ENCODE measurements at regions not wholly inside any gene's neighbourhood (a gene's known extent, or its start where the extent isn't known, plus 50 kb on each side); places are given as distances from the start of the nearest gene placed in this dataset.
"Not testable (repeated sequence)": the region's sequence is repeated elsewhere in the genome, so short reads cannot be mapped to it uniquely, and the experiment has no call there.

GRCh38 chr17:20721171-20721570, 141.6 kb downstream of the CDRT15L2 start:
- H4K91ac ChIP-seq (ENCODE audit: insufficient read length, low read depth, low read length), result no peak overlapping the region
- H3K14ac ChIP-seq (ENCODE audit: insufficient read depth, low read length), result no peak overlapping the region
- no peaks in the 10 kb centered on the region for H3K4me1 ChIP-seq (ENCODE audit: insufficient read depth, low read length)
- H4K20me1 ChIP-seq (ENCODE audit: control insufficient read depth, insufficient read depth, insufficient read length), result no peaks in the 10 kb centered on the region
- TF ChIP-seq, protein P1, sequence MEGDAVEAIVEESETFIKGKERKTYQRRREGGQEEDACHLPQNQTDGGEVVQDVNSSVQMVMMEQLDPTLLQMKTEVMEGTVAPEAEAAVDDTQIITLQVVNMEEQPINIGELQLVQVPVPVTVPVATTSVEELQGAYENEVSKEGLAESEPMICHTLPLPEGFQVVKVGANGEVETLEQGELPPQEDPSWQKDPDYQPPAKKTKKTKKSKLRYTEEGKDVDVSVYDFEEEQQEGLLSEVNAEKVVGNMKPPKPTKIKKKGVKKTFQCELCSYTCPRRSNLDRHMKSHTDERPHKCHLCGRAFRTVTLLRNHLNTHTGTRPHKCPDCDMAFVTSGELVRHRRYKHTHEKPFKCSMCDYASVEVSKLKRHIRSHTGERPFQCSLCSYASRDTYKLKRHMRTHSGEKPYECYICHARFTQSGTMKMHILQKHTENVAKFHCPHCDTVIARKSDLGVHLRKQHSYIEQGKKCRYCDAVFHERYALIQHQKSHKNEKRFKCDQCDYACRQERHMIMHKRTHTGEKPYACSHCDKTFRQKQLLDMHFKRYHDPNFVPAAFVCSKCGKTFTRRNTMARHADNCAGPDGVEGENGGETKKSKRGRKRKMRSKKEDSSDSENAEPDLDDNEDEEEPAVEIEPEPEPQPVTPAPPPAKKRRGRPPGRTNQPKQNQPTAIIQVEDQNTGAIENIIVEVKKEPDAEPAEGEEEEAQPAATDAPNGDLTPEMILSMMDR (conservative IDR thresholded peaks at IDR 0.05), result no peak
- no peak overlapping the region for H2AK5ac ChIP-seq (ENCODE audit: insufficient read length, low read length)
- no peaks in the 10 kb centered on the region for H3K9me3 ChIP-seq (ENCODE audit: control insufficient read depth, low read depth, low read length)
- no peak overlapping the region for H2BK120ac ChIP-seq (ENCODE audit: low read depth, low read length, poor library complexity, severe bottlenecking)
- H2BK5ac ChIP-seq (ENCODE audit: insufficient read length, low read length), result no peak overlapping the region
- Mint-ChIP-seq H3K27ac (no peak overlapping the region), H3K27me3 (ENCODE audit: low read depth) (no peaks in the 10 kb centered on the region), H3K4me3 (no peak overlapping the region), H3K4me1 (no peaks in the 10 kb centered on the region), H3K9me3 (peaks cover 0 to 3% of the 10 kb centered on the region in 2 experiments; a peak in 1 of 5 replicates), H3K36me3 (ENCODE audit: insufficient read depth in 1 of 3, low read depth in 3 of 3) (no peaks in the 10 kb centered on the region)
- H3K79me2 ChIP-seq (ENCODE audit: insufficient read depth, low read length), result no peaks in the 10 kb centered on the region
- no peak overlapping the region for H3K56ac ChIP-seq (ENCODE audit: insufficient read length, low read depth, low read length)
- H2BK15ac ChIP-seq (ENCODE audit: low read depth, low read length), result no peak overlapping the region
- no peak overlapping the region for H3T11ph ChIP-seq (ENCODE audit: low read length)
- no peak overlapping the region for H2BK20ac ChIP-seq (ENCODE audit: low read depth, low read length, poor library complexity, severe bottlenecking)
- H3K23ac ChIP-seq (ENCODE audit: insufficient read length, low read depth, low read length), result no peak overlapping the region
- no CpG with 5 or more reads among the region's 5 CpGs for WGBS (ENCODE audit: extremely low coverage, insufficient read length, low lambda C conversion rate)
- no peak overlapping the region for H3K4me2 ChIP-seq (ENCODE audit: insufficient read depth, insufficient read length, low read length)
- no peaks in the 10 kb centered on the region for H3K27me3 ChIP-seq (ENCODE audit: insufficient read depth, low read length)
- no peaks in the 10 kb centered on the region for H3K23me2 ChIP-seq (ENCODE audit: insufficient read length, low read depth, low read length, poor library complexity, severe bottlenecking)
- H4K8ac ChIP-seq (replicated peaks; ENCODE audit: insufficient read length, low read depth, low read length), result no peak overlapping the region
- no peak overlapping the region for H2AFZ ChIP-seq (ENCODE audit: low read length)
- no peak overlapping the region for H4K5ac ChIP-seq (ENCODE audit: insufficient read length, low read depth, low read length)
- no peak overlapping the region for H3K4ac ChIP-seq (ENCODE audit: low read depth, low read length)
- H3K9ac ChIP-seq (ENCODE audit: extremely low read depth, insufficient read length, low read length), result no peak overlapping the region
- H3K27ac ChIP-seq (ENCODE audit: insufficient read length, low read depth, low read length), result no peak overlapping the region
- no peak overlapping the region for H3K18ac ChIP-seq (ENCODE audit: insufficient read length, low read depth, low read length)
- no peaks in the 10 kb centered on the region for H3K79me1 ChIP-seq (ENCODE audit: insufficient read depth, low read depth, low read length, poor library complexity, severe bottlenecking)
- no peak for DNase-seq
- H2BK12ac ChIP-seq (ENCODE audit: insufficient read length, low read depth, low read length), result no peak overlapping the region

DNA sequence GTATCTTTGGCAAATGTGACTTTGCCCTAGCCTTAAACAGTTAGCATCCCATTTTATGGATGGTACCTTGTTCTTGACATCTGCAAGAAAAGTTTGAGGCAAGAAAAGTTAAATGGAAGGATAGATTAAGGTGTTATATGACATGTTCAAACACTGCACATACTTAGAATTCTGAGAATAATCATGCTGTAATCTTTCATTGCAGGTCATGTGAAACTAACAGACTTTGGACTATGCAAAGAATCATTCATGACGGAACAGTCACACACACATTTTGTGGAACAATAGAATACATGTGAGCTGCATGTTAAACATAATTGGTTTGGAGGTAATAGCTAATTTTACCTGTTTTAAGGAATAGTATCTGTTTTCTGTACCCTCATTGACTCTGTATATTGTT, 144.9 kb downstream of the CDRT15L2 start:
- H3K4me3 Mint-ChIP-seq; H3K36me3 Mint-ChIP-seq (ENCODE audit: insufficient read depth in 1 of 3, low read depth in 3 of 3); H3K23me2 ChIP-seq (ENCODE audit: insufficient read length, low read depth, low read length, poor library complexity, severe bottlenecking); H2BK120ac ChIP-seq (ENCODE audit: low read depth, low read length, poor library complexity, severe bottlenecking); H3K9me3 Mint-ChIP-seq; H3K27me3 Mint-ChIP-seq (ENCODE audit: low read depth); H2BK15ac ChIP-seq (ENCODE audit: low read depth, low read length); H3K14ac ChIP-seq (ENCODE audit: insufficient read depth, low read length); H3K79me1 ChIP-seq (ENCODE audit: insufficient read depth, low read depth, low read length, poor library complexity, severe bottlenecking); H3K4ac ChIP-seq (ENCODE audit: low read depth, low read length); H2AK5ac ChIP-seq (ENCODE audit: insufficient read length, low read length); H3K9ac ChIP-seq (ENCODE audit: extremely low read depth, insufficient read length, low read length); H3K9me3 ChIP-seq (ENCODE audit: control insufficient read depth, low read depth, low read length); H2AFZ ChIP-seq (ENCODE audit: low read length); H3K56ac ChIP-seq (ENCODE audit: insufficient read length, low read depth, low read length); H3K18ac ChIP-seq (ENCODE audit: insufficient read length, low read depth, low read length); H3K4me1 ChIP-seq (ENCODE audit: insufficient read depth, low read length); H3K23ac ChIP-seq (ENCODE audit: insufficient read length, low read depth, low read length); H2BK20ac ChIP-seq (ENCODE audit: low read depth, low read length, poor library complexity, severe bottlenecking); H4K8ac ChIP-seq (replicated peaks; ENCODE audit: insufficient read length, low read depth, low read length); H2BK12ac ChIP-seq (ENCODE audit: insufficient read length, low read depth, low read length); H3K27me3 ChIP-seq (ENCODE audit: insufficient read depth, low read length); H4K91ac ChIP-seq (ENCODE audit: insufficient read length, low read depth, low read length); H3K79me2 ChIP-seq (ENCODE audit: insufficient read depth, low read length); H3K4me2 ChIP-seq (ENCODE audit: insufficient read depth, insufficient read length, low read length); H2BK5ac ChIP-seq (ENCODE audit: insufficient read length, low read length); H3K27ac Mint-ChIP-seq; H4K5ac ChIP-seq (ENCODE audit: insufficient read length, low read depth, low read length); DNase-seq; H3K27ac ChIP-seq (ENCODE audit: insufficient read length, low read depth, low read length); H3T11ph ChIP-seq (ENCODE audit: low read length); H3K4me1 Mint-ChIP-seq; H4K20me1 ChIP-seq (ENCODE audit: control insufficient read depth, insufficient read depth, insufficient read length): not testable (repeated sequence)
- WGBS (ENCODE audit: extremely low coverage, insufficient read length, low lambda C conversion rate), result no CpG with 5 or more reads among the region's 1 CpG

Measured in H9 (cell line).